ENCODE measurements at regions not wholly inside any gene's neighbourhood (a gene's known extent, or its start where the extent isn't known, plus 50 kb on each side); places are given as distances from the start of the nearest gene placed in this dataset.
A peak's percentile ranks its signal among the peaks of the same experiment; 100 is the strongest.

DNA sequence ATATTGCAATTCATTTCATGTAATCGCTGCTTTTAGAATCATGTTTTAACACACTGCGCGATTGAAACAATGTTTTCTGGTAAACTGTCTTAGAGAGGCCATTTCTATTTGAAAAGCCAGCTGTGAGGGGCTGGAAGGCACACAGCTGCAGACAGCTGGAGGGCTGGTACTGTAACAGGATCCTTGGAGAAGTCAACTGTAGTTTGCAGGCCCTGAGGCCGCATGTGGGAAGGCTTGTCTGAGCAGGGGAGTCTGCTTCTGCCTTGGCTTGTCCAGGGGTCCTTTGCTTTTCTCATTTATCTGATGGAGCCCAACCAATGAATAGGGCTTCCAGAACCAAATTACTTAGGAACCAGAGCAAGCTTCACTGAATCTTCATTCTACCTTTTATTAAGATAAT lies 313.5 kb downstream of the BLID start:
- Histone ChIP-seq H3K4me1 (peaks cover 0 to 13% (median 0%) of the 10 kb centered on the region in 10 experiments; a peak in 2 of 20 replicates), H3K27ac (no peak overlapping the region), H3K4me3 (no peak overlapping the region), H4K20me1 (no peaks in the 10 kb centered on the region), H3K36me3 (no peaks in the 10 kb centered on the region), H3K9ac (no peak overlapping the region), H3K27me3 (no peaks in the 10 kb centered on the region; a peak in 1 of 22 replicates), H3K9me3 (replicated peaks in 1 of 11) (peaks cover 0 to 17% (median 11%) of the 10 kb centered on the region in 11 experiments; a peak in 17 of 22 replicates), H3K4me2 (0 out of 22 replicates have a peak overlapping the region, but pooled peaks of 1 of the 11 experiments have one; percentile 38)
- TF ChIP-seq Cebpa-rat (IDR thresholded peaks at IDR 0.05) = no peak

DNA sequence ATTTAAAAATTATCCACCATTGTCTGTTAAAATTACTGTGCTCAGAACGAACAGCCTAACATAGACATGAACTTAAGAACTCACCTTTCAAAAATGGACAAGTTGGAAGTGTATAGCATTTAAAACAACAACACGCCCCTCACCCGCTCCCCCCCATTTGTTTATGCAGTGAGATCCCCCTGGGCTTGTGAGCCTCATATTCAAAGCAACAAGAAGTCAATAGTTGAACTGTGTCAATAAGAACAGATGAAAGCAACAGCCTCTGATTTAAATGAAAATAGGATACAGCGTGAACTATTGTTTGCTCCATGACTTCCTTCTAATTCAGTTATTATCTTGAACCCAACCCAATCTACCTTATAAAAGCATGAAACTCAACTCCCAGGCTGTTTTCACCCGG lies 314.2 kb downstream of the BLID start:
- Histone ChIP-seq H3K4me3 (no peak overlapping the region), H3K36me3 (no peaks in the 10 kb centered on the region), H3K9me3 (replicated peaks in 1 of 11) (peaks cover 0 to 17% (median 11%) of the 10 kb centered on the region in 11 experiments; a peak in 17 of 22 replicates), H3K4me1 (peaks cover 0 to 13% (median 0%) of the 10 kb centered on the region in 10 experiments; a peak in 2 of 20 replicates), H3K4me2 (no peak overlapping the region), H3K9ac (no peak overlapping the region), H3K27me3 (no peaks in the 10 kb centered on the region; a peak in 1 of 22 replicates), H4K20me1 (no peaks in the 10 kb centered on the region), H3K27ac (no peak overlapping the region)
- no peak for TF ChIP-seq Cebpa-rat (IDR thresholded peaks at IDR 0.05)

DNA sequence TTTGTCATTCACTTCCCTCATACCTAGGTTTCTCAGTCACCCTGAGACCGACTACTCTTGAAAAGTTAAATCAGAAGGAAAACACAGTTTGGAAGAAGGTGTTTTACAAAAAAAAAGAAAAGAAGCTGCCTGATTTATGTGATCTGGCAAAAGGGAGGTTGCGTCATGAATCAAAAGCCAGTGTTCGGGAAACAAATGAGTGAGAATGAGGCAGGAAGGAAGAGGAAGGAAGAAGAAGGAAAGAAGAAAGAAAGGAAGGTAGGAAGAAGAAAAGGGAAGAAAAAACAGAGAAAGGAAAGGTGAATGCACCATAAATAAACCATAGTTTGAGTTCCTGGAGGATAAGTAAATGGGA lies 314.6 kb downstream of the BLID start:
- Histone ChIP-seq H3K9ac (no peak overlapping the region), H3K9me3 (replicated peaks in 1 of 11) (peaks cover 0 to 17% (median 11%) of the 10 kb centered on the region in 11 experiments; a peak in 17 of 22 replicates), H4K20me1 (no peaks in the 10 kb centered on the region), H3K4me1 (peaks cover 0 to 13% (median 0%) of the 10 kb centered on the region in 10 experiments; a peak in 2 of 20 replicates), H3K36me3 (no peaks in the 10 kb centered on the region), H3K4me3 (no peak overlapping the region), H3K4me2 (no peak overlapping the region), H3K27me3 (no peaks in the 10 kb centered on the region; a peak in 1 of 22 replicates), H3K27ac (no peak overlapping the region)
- no peak for TF ChIP-seq Cebpa-rat (IDR thresholded peaks at IDR 0.05)

DNA sequence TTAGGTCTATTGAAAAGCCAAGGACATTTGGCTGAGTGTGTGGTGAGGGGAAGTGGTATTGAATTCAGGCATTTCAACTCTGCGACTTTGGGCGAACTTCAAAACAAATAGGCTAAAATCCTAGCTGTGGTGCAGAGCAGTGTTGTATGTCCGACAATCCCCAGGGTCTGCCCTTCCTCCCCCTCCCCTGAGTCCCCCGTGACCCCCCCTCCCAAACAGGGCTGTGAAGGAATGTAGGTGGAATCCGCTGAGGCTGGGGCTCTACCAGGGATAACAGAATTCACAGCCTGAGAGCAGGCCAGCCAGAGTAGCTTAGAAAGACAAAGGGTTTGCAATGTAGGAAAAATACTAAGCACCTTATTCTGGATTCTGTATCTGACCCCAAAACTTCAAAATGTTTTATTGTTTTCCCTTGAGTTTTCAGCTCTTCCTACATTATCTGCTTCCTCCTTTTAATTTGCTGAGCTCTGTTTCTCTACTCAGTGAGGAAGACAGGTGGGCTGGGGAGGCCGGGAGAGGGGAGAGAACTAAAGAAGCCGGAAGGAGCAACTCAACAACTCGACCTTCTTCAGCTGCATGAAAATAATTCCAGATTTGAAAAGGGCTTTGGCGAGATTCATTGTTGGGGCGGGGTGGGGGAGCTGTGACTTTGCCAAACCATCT lies 315.2 kb downstream of the BLID start:
- Histone ChIP-seq H3K4me1 (peaks cover 0 to 13% (median 0%) of the 10 kb centered on the region in 10 experiments; a peak in 2 of 20 replicates), H3K27me3 (no peaks in the 10 kb centered on the region; a peak in 1 of 22 replicates), H3K36me3 (no peaks in the 10 kb centered on the region), H4K20me1 (no peaks in the 10 kb centered on the region), H3K9ac (no peak overlapping the region), H3K4me2 (0 out of 22 replicates have a peak overlapping the region, but pooled peaks of 2 of the 11 experiments have one; percentile 2 to 9), H3K27ac (no peak overlapping the region), H3K4me3 (no peak overlapping the region), H3K9me3 (replicated peaks in 1 of 11) (peaks cover 0 to 17% (median 11%) of the 10 kb centered on the region in 11 experiments; a peak in 17 of 22 replicates)
- no peak for TF ChIP-seq Cebpa-rat (IDR thresholded peaks at IDR 0.05)

DNA sequence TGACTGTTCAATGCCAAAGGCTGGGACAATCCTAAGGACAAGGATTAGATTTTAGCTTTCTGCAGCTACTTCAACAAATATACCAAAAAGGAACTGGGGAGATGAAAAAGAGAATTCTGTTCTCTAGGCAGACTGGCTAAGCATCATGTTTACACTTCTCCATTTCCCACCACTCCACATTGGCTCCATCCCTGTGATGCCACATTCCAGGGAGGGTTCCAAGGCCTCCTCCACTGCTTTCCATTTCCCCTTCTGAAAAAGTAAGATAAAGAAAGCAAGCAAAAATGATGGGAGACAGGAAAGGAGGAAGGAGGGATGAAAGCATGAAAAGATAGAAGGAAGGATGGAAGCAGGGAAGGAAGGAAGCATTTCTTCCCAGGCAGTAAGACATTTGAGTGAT lies 315.8 kb downstream of the BLID start:
- Histone ChIP-seq H3K36me3 (no peaks in the 10 kb centered on the region), H3K4me1 (peaks cover 0 to 13% (median 0%) of the 10 kb centered on the region in 10 experiments; a peak in 2 of 20 replicates), H3K4me3 (no peak overlapping the region), H3K4me2 (0 out of 22 replicates have a peak overlapping the region, but pooled peaks of 2 of the 11 experiments have one; percentile 2 to 9), H3K27ac (no peak overlapping the region), H3K9me3 (replicated peaks in 1 of 11) (peaks cover 0 to 17% (median 11%) of the 10 kb centered on the region in 11 experiments; a peak in 17 of 22 replicates), H4K20me1 (no peaks in the 10 kb centered on the region), H3K27me3 (no peaks in the 10 kb centered on the region; a peak in 1 of 22 replicates), H3K9ac (no peak overlapping the region)
- no peak for TF ChIP-seq Cebpa-rat (IDR thresholded peaks at IDR 0.05)

DNA sequence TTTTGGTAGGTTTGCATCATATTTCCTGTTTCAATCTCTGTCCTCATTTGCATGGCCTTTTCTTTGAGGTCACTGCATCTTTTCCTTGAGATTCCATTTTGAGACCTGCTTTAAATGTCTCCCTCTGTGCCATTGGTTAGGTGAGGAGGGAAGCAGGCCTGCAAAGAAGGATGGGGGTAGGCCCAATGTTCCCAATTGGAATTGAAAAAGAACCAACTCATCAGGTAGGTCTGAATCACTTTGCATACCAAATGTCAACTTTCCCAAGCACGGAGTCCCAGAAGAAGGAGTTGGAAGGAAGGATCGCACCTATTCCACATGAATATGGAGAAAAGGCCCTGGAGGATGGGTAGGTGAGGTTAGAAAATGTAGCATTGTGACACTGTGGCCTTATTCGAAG lies 318.5 kb downstream of the BLID start:
- Histone ChIP-seq H3K9me3 (replicated peaks in 1 of 11) (peaks cover 0 to 17% (median 11%) of the 10 kb centered on the region in 11 experiments; a peak in 17 of 22 replicates), H3K4me3 (no peak overlapping the region), H3K9ac (no peak overlapping the region), H3K36me3 (no peaks in the 10 kb centered on the region), H3K4me2 (no peak overlapping the region), H3K27ac (no peak overlapping the region), H3K27me3 (no peaks in the 10 kb centered on the region; a peak in 1 of 22 replicates), H4K20me1 (no peaks in the 10 kb centered on the region), H3K4me1 (peaks cover 0 to 14% (median 0%) of the 10 kb centered on the region in 10 experiments; a peak in 4 of 20 replicates)
- TF ChIP-seq Cebpa-rat (IDR thresholded peaks at IDR 0.05) = no peak

DNA sequence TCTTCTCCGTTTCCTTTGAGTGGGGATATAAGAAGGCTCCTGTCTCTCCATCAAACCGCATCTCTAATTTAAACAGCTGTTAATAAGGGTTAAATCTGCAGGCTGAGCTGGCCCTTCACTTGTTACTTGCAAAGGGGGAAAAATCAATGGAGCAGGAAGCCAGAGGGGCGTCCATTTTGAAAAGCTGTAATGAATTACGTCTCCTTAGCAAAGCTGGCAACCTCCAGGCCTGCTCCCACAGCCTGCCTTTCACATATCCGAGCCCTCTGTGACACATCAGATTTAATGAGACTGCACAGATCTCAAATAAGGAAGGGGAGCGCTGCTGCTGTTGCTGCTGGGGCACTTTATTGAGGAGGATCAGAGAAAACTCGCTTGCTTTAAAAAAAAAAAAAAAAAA lies 320.8 kb downstream of the BLID start:
- H3K36me3 ChIP-seq = no peaks in the 10 kb centered on the region
- TF ChIP-seq Cebpa-rat (IDR thresholded peaks at IDR 0.05) = no peak
- peaks cover 0 to 14% (median 0%) of the 10 kb centered on the region in 10 experiments; a peak in 4 of 20 replicates for H3K4me1 ChIP-seq
- H3K9me3 ChIP-seq (replicated peaks in 1 of 11) = peaks cover 0 to 15% (median 11%) of the 10 kb centered on the region in 11 experiments; a peak in 17 of 22 replicates
- H3K9ac ChIP-seq = no peak overlapping the region
- no peak overlapping the region for H3K27ac ChIP-seq
- H4K20me1 ChIP-seq = no peaks in the 10 kb centered on the region
- H3K27me3 ChIP-seq = no peaks in the 10 kb centered on the region; a peak in 1 of 22 replicates
- H3K4me2 ChIP-seq = no peak overlapping the region
- H3K4me3 ChIP-seq = no peak overlapping the region

DNA sequence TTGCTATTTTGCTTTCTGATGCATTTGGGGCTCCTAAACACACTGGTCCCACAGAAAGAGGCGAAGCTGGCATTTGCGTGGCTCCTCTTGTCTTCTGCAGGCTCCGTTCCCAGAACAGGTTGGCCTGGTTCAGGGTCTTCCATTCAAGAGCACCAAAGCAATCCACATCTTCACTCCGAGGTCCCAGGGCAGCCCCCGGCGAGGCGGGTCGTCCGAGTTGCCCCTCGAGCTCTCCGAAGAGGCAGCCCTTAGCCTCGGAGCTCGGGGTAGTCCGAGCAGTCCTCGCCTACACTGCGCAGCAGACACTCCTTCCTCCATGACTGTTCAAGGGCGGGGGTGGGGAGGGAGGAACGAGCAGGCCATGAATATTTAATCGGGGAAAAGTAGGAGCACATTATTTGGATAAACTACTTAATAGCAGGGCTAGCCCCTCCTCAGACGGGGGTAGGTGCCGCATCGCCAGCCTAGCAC lies 321.3 kb downstream of the BLID start:
- peaks cover 0 to 14% (median 0%) of the 10 kb centered on the region in 10 experiments; a peak in 4 of 20 replicates for H3K4me1 ChIP-seq

DNA sequence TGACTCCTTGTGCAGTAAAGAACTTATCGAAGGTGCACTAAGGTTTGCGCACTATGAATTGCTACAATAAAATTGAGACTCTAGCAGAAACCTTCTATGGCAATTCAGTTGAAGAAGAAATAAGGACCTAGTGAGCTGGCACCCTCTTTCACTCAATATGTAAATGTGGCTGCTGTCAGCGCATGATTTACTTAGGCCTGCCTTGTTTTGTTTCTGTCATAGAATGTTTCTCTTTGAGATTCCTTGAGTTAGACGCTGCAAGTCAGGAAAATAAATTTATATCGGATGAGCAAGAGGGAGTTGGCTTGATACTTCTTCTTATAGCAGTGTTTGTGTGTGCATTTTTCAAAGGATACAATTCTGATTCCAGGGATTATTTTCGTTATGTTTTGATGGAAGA lies 322.1 kb downstream of the BLID start:
- Histone ChIP-seq H3K9me3 (replicated peaks in 1 of 11) (peaks cover 0 to 2% (median 0%) of the 10 kb centered on the region in 11 experiments; a peak in 7 of 22 replicates), H3K36me3 (no peaks in the 10 kb centered on the region), H3K9ac (no peak overlapping the region), H3K4me3 (no peak overlapping the region), H3K27me3 (no peaks in the 10 kb centered on the region), H4K20me1 (no peaks in the 10 kb centered on the region), H3K4me2 (peak overlapping the region in 2 of 11 experiments; percentile 28 to 34; a peak in 4 of 22 replicates), H3K27ac (no peak overlapping the region), H3K4me1 (peaks cover 0 to 14% (median 0%) of the 10 kb centered on the region in 10 experiments; a peak in 4 of 20 replicates)
- TF ChIP-seq Cebpa-rat (IDR thresholded peaks at IDR 0.05) = no peak

More for the DNA sequence above, 321.3 kb downstream of the BLID start:
- Histone ChIP-seq H3K27ac (no peak overlapping the region), H4K20me1 (no peaks in the 10 kb centered on the region), H3K4me3 (no peak overlapping the region), H3K27me3 (no peaks in the 10 kb centered on the region), H3K4me2 (no peak overlapping the region), H3K9ac (no peak overlapping the region), H3K36me3 (no peaks in the 10 kb centered on the region), H3K9me3 (replicated peaks in 1 of 11) (peaks cover 0 to 10% (median 7%) of the 10 kb centered on the region in 11 experiments; a peak in 17 of 22 replicates)
- TF ChIP-seq Cebpa-rat (IDR thresholded peaks at IDR 0.05) = no peak

Data from BLaER1 treated with 17β-estradiol and CSF1 and Interleukin-3, amounts not matched to agents 10 nM and 100 nM (cell line).